Bronchial epithelial cell (primary cell): ENCODE measurements at regions not wholly inside any gene's neighbourhood (a gene's known extent, or its start where the extent isn't known, plus 50 kb on each side); places are given as distances from the start of the nearest gene placed in this dataset.

Experiments
- DNase-seq: peaks from one replicate; pipeline ENCODE4 v3.0.0-alpha.2; 2010; ENCODE audit warnings: low read depth
- FAIRE-seq: peaks from 2 replicates; lab custom pipeline; 2011; peaks lifted over from hg19 to GRCh38; lab: Jason Lieb, UNC
- H3K27me3 ChIP-seq: 2 replicates; pipeline ENCODE4 v1.5.1; 2011; ENCODE audit warnings: low read length; ENCODE audit not compliant: control insufficient read depth, insufficient read depth
- H3K36me3 ChIP-seq: 2 replicates; pipeline ENCODE4 v1.5.1; 2011; ENCODE audit warnings: low read length; ENCODE audit not compliant: control insufficient read depth, insufficient read depth
- H3K4me3 ChIP-seq: 2 replicates; pipeline ENCODE4 v1.5.1; 2011; ENCODE audit warnings: mild to moderate bottlenecking, low read depth, low read length, control low read depth
- CTCF ChIP-seq: IDR thresholded peaks from 2 replicates; pipeline ENCODE4 v1.5.1; 2011; ENCODE audit warnings: mild to moderate bottlenecking, moderate library complexity, low read length, control low read depth, inconsistent platforms; ENCODE audit not compliant: insufficient read depth, severe bottlenecking

GRCh38 chr2:200735061-200735460 lies 76.6 kb upstream of the BZW1 start:
- no peak for TF ChIP-seq CTCF
- Histone ChIP-seq H3K27me3 (no peaks in the 10 kb centered on the region), H3K36me3 (no peaks in the 10 kb centered on the region), H3K4me3 (no peak overlapping the region)
- no peak for FAIRE-seq
- DNase-seq: no peak

- Histone ChIP-seq H3K27me3 (no peaks in the 10 kb centered on the region), H3K4me3 (no peak overlapping the region), H3K36me3 (no peaks in the 10 kb centered on the region)
- no peak for FAIRE-seq
- no peak for DNase-seq
- no peak for TF ChIP-seq CTCF
Measured at GRCh38 chr2:200736646-200737274, 75.0 kb upstream of the BZW1 start.

- H3K27me3 ChIP-seq: no peaks in the 10 kb centered on the region
- no peaks in the 10 kb centered on the region for H3K36me3 ChIP-seq
- TF ChIP-seq CTCF: no peak
- no peak overlapping the region for H3K4me3 ChIP-seq
- no peak for DNase-seq
- FAIRE-seq: no peak
Measured at GRCh38 chr2:200737585-200737984, 74.1 kb upstream of the BZW1 start.

GRCh38 chr2:200738590-200738989 lies 73.1 kb upstream of the BZW1 start:
- FAIRE-seq: no peak
- Histone ChIP-seq H3K4me3 (no peak overlapping the region), H3K36me3 (no peaks in the 10 kb centered on the region), H3K27me3 (no peaks in the 10 kb centered on the region)
- DNase-seq: no peak
- no peak for TF ChIP-seq CTCF

- no peaks in the 10 kb centered on the region for H3K27me3 ChIP-seq
- no peak for TF ChIP-seq CTCF
- H3K36me3 ChIP-seq: no peaks in the 10 kb centered on the region
- H3K4me3 ChIP-seq: no peak overlapping the region
- FAIRE-seq (no peak), DNase-seq (no peak)
Measured at GRCh38 chr2:200740907-200741306, 70.8 kb upstream of the BZW1 start.
